GM23338 (cell line): ENCODE measurements at regions not wholly inside any gene's neighbourhood (a gene's known extent, or its start where the extent isn't known, plus 50 kb on each side); places are given as distances from the start of the nearest gene placed in this dataset.

Source experiments
- ATAC-seq: fragments of 200-7000 bp; cut with Tn5 transposase; 3 replicates; pipeline ENCODE4 v1.9.1; 2020
- DNase-seq: peaks from one replicate; pipeline ENCODE4 v3.0.0-alpha.2; 2015; ENCODE audit warnings: low spot score
- H2AFZ ChIP-seq: fragments of 200-600 bp; sonication (generic); 2 replicates; pipeline ENCODE4 v1.8.0; 2016; ENCODE audit warnings: antibody characterized with exemption, mild to moderate bottlenecking, moderate library complexity
- H3F3A ChIP-seq: fragments of 200-600 bp; sonication (generic); replicated peaks from 2 replicates; pipeline ENCODE4 v1.8.0; 2017; ENCODE audit warnings: antibody characterized with exemption, mixed run types, low read depth
- H3K27ac ChIP-seq: fragments of 200-600 bp; sonication (generic); 2 replicates; pipeline ENCODE4 v1.6.1; 2016; ENCODE audit warnings: low read depth
- H3K27me3 ChIP-seq: fragments of 200-600 bp; sonication (generic); 2 replicates; pipeline ENCODE4 v1.8.0; 2016; ENCODE audit warnings: mild to moderate bottlenecking, mixed run types, moderate library complexity; ENCODE audit not compliant: insufficient read depth
- H3K36me3 ChIP-seq: fragments of 200-600 bp; sonication (generic); 2 replicates; pipeline ENCODE4 v1.8.0; 2016; ENCODE audit warnings: mild to moderate bottlenecking; ENCODE audit not compliant: insufficient read depth
- H3K4me1 ChIP-seq: fragments of 200-600 bp; sonication (generic); 2 replicates; pipeline ENCODE4 v1.8.0; 2016; ENCODE audit warnings: mild to moderate bottlenecking, moderate library complexity; ENCODE audit not compliant: insufficient read depth
- H3K4me2 ChIP-seq: fragments of 200-600 bp; sonication (generic); 2 replicates; pipeline ENCODE4 v1.7.1; 2017; ENCODE audit warnings: mixed run types
- H3K4me3 ChIP-seq: fragments of 200-600 bp; sonication (generic); 2 replicates; pipeline ENCODE4 v1.6.1; 2016; ENCODE audit warnings: mixed run types
- H3K79me2 ChIP-seq: fragments of 200-600 bp; sonication (generic); replicated peaks from 2 replicates; pipeline ENCODE4 v1.8.0; 2017; ENCODE audit warnings: mild to moderate bottlenecking; ENCODE audit not compliant: insufficient read depth
- H3K9me2 ChIP-seq: fragments of 200-600 bp; sonication (generic); 2 replicates; pipeline ENCODE4 v1.8.0; 2017; ENCODE audit not compliant: insufficient read depth
- H4K20me1 ChIP-seq: fragments of 200-600 bp; sonication (generic); replicated peaks from 2 replicates; pipeline ENCODE4 v1.8.0; 2017; ENCODE audit warnings: mild to moderate bottlenecking; ENCODE audit not compliant: insufficient read depth
- H3K27ac Mint-ChIP-seq: 2 replicates; pipeline ENCODE4 v1.8.0; 2020; ENCODE audit warnings: inconsistent platforms, mild to moderate bottlenecking, moderate library complexity, mixed read lengths
- H3K27me3 Mint-ChIP-seq: 3 replicates; pipeline ENCODE4 v1.8.0; 2022; ENCODE audit warnings: low read depth, mild to moderate bottlenecking, moderate library complexity, mixed read lengths, inconsistent platforms; ENCODE audit not compliant: insufficient read depth, poor library complexity
- H3K36me3 Mint-ChIP-seq: 3 replicates; pipeline ENCODE4 v1.8.0; 2021; ENCODE audit warnings: low read depth, mild to moderate bottlenecking, inconsistent platforms, moderate library complexity, mixed read lengths
- H3K4me1 Mint-ChIP-seq: 3 replicates; pipeline ENCODE4 v1.8.0; 2020; ENCODE audit warnings: mild to moderate bottlenecking, inconsistent platforms, mixed read lengths
- H3K4me3 Mint-ChIP-seq: 3 replicates; pipeline ENCODE4 v1.8.0; 2021; ENCODE audit warnings: moderate library complexity, mild to moderate bottlenecking, inconsistent platforms, mixed read lengths
- H3K9me3 Mint-ChIP-seq: 3 replicates; pipeline ENCODE4 v1.8.0; 2020; ENCODE audit warnings: moderate library complexity, mild to moderate bottlenecking, inconsistent platforms, mixed read lengths
- CREB1 ChIP-seq: fragments of 250-450 bp; sonication (Bioruptor Pico); IDR thresholded peaks from 2 replicates; pipeline ENCODE4 v1.5.0; 2020; ENCODE audit warnings: low read depth, mild to moderate bottlenecking, moderate library complexity
- EZH2 ChIP-seq: fragments of 200-600 bp; sonication (generic); IDR thresholded peaks from one replicate; pipeline ENCODE4 v1.8.0; 2017; ENCODE audit warnings: antibody characterized with exemption, mild to moderate bottlenecking, low read depth; ENCODE audit not compliant: unreplicated experiment
- STAT1 ChIP-seq: IDR thresholded peaks from one replicate; pipeline ENCODE4 v1.6.1; 2016; ENCODE audit warnings: antibody characterized with exemption; ENCODE audit not compliant: unreplicated experiment
- ZNF462 ChIP-seq: fragments of 250-450 bp; sonication (Bioruptor Pico); IDR thresholded peaks from 2 replicates; pipeline ENCODE4 v1.5.0; 2020; ENCODE audit warnings: mild to moderate bottlenecking, moderate library complexity

- TF ChIP-seq ZNF462 (CRISPR knock-in tag), result no peak
Observed at GRCh38 chr6:92126088-92126487, 1293.3 kb downstream of the EPHA7 start (continued).

GRCh38 chr6:92125681-92126080, 1293.7 kb downstream of the EPHA7 start:
- Mint-ChIP-seq H3K36me3 (no peaks in the 10 kb centered on the region), H3K9me3 (no peaks in the 10 kb centered on the region), H3K27me3 (peaks cover 6% of the 10 kb centered on the region), H3K27ac (no peak overlapping the region), H3K4me1 (peaks cover 19% of the 10 kb centered on the region), H3K4me3 (no peak overlapping the region)
- Histone ChIP-seq H3K36me3 (no peaks in the 10 kb centered on the region), H3K4me3 (no peak overlapping the region), H4K20me1 (no peaks in the 10 kb centered on the region), H2AFZ (no peak overlapping the region), H3K4me2 (no peak overlapping the region), H3K27me3 (no peaks in the 10 kb centered on the region), H3K4me1 (peaks cover 16% of the 10 kb centered on the region; the same call in 1 of the 2 replicates), H3K79me2 (no peaks in the 10 kb centered on the region), H3F3A (no peaks in the 10 kb centered on the region), H3K27ac (no peak overlapping the region), H3K9me2 (no peaks in the 10 kb centered on the region)
- ATAC-seq (peak; percentile 82), DNase-seq (peak; percentile 54)
- TF ChIP-seq CREB1 (CRISPR knock-in tag) (no peak), STAT1 (no peak)

GRCh38 chr6:92124200-92124651, 1295.1 kb downstream of the EPHA7 start:
- no peaks in the 10 kb centered on the region for H3K79me2 ChIP-seq
- no peaks in the 10 kb centered on the region for H3K9me2 ChIP-seq
- H4K20me1 ChIP-seq, result no peaks in the 10 kb centered on the region
- no peaks in the 10 kb centered on the region for H3K36me3 ChIP-seq
- H3K27me3 ChIP-seq, result no peaks in the 10 kb centered on the region
- H3K27ac ChIP-seq, result no peak overlapping the region
- no peak for TF ChIP-seq EZH2
- TF ChIP-seq STAT1, result no peak
- no peaks in the 10 kb centered on the region for H3K36me3 Mint-ChIP-seq
- DNase-seq (no peak), ATAC-seq (no peak)
- H3F3A ChIP-seq, result no peaks in the 10 kb centered on the region
- H3K27ac Mint-ChIP-seq, result peak overlapping the region; percentile 85; the same call in 1 of the 2 replicates
- H3K27me3 Mint-ChIP-seq, result peaks cover 6% of the 10 kb centered on the region
- H3K4me3 Mint-ChIP-seq, result no peak overlapping the region
- H3K4me3 ChIP-seq, result no peak overlapping the region
- H3K4me1 Mint-ChIP-seq, result peaks cover 19% of the 10 kb centered on the region
- H3K4me1 ChIP-seq, result peaks cover 16% of the 10 kb centered on the region; the same call in 1 of the 2 replicates
- H3K4me2 ChIP-seq, result no peak overlapping the region
- no peaks in the 10 kb centered on the region for H3K9me3 Mint-ChIP-seq
- H2AFZ ChIP-seq, result peak overlapping the region; percentile 86
